Loucy (cell line): ENCODE measurements at regions not wholly inside any gene's neighbourhood (a gene's known extent, or its start where the extent isn't known, plus 50 kb on each side); places are given as distances from the start of the nearest gene placed in this dataset.
"Not testable (repeated sequence)": the region's sequence is repeated elsewhere in the genome, so short reads cannot be mapped to it uniquely, and the experiment has no call there.

Experiments
- H2AFZ ChIP-seq: fragments of 200-600 bp; sonication (generic); 2 replicates; pipeline ENCODE4 v1.6.0; 2016; ENCODE audit warnings: antibody characterized with exemption, mild to moderate bottlenecking, low read length, moderate library complexity
- H3F3A ChIP-seq: fragments of 200-600 bp; 2 replicates; pipeline ENCODE4 v1.6.0; 2016; ENCODE audit warnings: antibody characterized with exemption, low read depth, mild to moderate bottlenecking
- H3K27me3 ChIP-seq: fragments of 200-600 bp; sonication (generic); 2 replicates; pipeline ENCODE4 v1.6.1; 2014; ENCODE audit warnings: low read length, mild to moderate bottlenecking; ENCODE audit not compliant: insufficient read depth, poor library complexity, severe bottlenecking
- H3K36me3 ChIP-seq: fragments of 200-600 bp; sonication (generic); 2 replicates; pipeline ENCODE4 v1.6.1; 2016; ENCODE audit warnings: low read length; ENCODE audit not compliant: insufficient read depth
- H3K4me1 ChIP-seq: fragments of 200-600 bp; sonication (generic); 2 replicates; pipeline ENCODE4 v1.5.1; 2014; ENCODE audit warnings: low read length, mild to moderate bottlenecking; ENCODE audit not compliant: insufficient read depth, poor library complexity, severe bottlenecking
- H3K4me2 ChIP-seq: fragments of 200-600 bp; sonication (generic); 2 replicates; pipeline ENCODE4 v1.6.0; 2014; ENCODE audit warnings: antibody characterized with exemption, low read length, low read depth, mild to moderate bottlenecking; ENCODE audit not compliant: poor library complexity, severe bottlenecking
- H3K4me3 ChIP-seq: fragments of 200-600 bp; sonication (generic); 2 replicates; pipeline ENCODE4 v1.5.1; 2014; ENCODE audit warnings: low read length, mild to moderate bottlenecking, mixed read lengths; ENCODE audit not compliant: poor library complexity, severe bottlenecking
- H3K79me2 ChIP-seq: fragments of 200-600 bp; sonication (generic); 2 replicates; pipeline ENCODE4 v1.6.1; 2014; ENCODE audit warnings: low read length; ENCODE audit not compliant: insufficient read depth
- H3K9ac ChIP-seq: fragments of 200-600 bp; sonication (generic); 2 replicates; pipeline ENCODE4 v1.6.0; 2014; ENCODE audit warnings: mild to moderate bottlenecking, low read depth, low read length, moderate library complexity; ENCODE audit not compliant: poor library complexity, severe bottlenecking
- H3K9me2 ChIP-seq: fragments of 200-600 bp; sonication (generic); replicated peaks from 2 replicates; pipeline ENCODE4 v1.6.1; 2016; ENCODE audit warnings: low read depth, low read length, mixed read lengths
- H3K9me3 ChIP-seq: fragments of 200-600 bp; sonication (generic); 2 replicates; pipeline ENCODE4 v1.6.1; 2014; ENCODE audit warnings: mild to moderate bottlenecking, antibody characterized with exemption, low read length, low read depth; ENCODE audit not compliant: insufficient read depth
- H4K20me1 ChIP-seq: fragments of 200-600 bp; sonication (generic); 2 replicates; pipeline ENCODE4 v1.6.0; 2014; ENCODE audit warnings: antibody characterized with exemption, low read length, mild to moderate bottlenecking; ENCODE audit not compliant: insufficient read depth, poor library complexity, severe bottlenecking
- EZH2phosphoT487 ChIP-seq: fragments of 200-600 bp; IDR thresholded peaks from 2 replicates; pipeline ENCODE4 v1.6.1; 2018; ENCODE audit warnings: antibody characterized with exemption, mild to moderate bottlenecking, moderate library complexity, borderline replicate concordance
- TF ChIP-seq, protein P1 (sequence below): fragments of 200-600 bp; sonication (generic); conservative IDR thresholded peaks from 2 replicates; pipeline ENCODE4 v1.5.1; 2014; ENCODE audit warnings: mild to moderate bottlenecking, antibody characterized with exemption, low read length

DNA sequence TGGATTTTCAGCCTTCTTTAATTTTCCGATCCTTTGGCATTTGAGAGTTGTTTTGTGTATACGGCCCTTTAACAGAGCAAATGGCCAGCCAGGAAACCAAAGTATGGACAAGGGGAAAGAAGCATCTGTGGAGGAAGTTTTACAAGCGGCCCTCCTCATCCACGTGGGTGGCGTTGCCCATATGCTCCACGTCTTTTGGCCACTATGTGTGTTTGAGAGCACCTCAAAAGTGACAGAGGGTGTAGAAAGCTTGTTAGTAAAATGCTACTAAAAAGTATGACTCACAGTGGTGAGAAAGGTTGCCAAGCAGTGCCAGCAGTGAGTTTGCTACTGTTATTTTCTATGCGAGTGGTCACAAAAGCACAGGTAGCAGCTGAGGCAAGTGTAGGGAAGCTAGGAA is 451.8 kb upstream of the NPAP1 start:
- Histone ChIP-seq H3K4me1 (no peaks in the 10 kb centered on the region), H3K9me2 (no peaks in the 10 kb centered on the region), H3K36me3 (no peaks in the 10 kb centered on the region), H3K9ac (no peak overlapping the region), H4K20me1 (no peaks in the 10 kb centered on the region), H3K4me2 (no peak overlapping the region), H3K4me3 (no peak overlapping the region), H3F3A (no peaks in the 10 kb centered on the region), H3K9me3 (peaks cover 4% of the 10 kb centered on the region; the same call in 1 of the 2 replicates), H3K27me3 (no peaks in the 10 kb centered on the region), H2AFZ (no peak overlapping the region), H3K79me2 (no peaks in the 10 kb centered on the region)
- TF ChIP-seq EZH2phosphoT487: no peak
- TF ChIP-seq, protein P1, sequence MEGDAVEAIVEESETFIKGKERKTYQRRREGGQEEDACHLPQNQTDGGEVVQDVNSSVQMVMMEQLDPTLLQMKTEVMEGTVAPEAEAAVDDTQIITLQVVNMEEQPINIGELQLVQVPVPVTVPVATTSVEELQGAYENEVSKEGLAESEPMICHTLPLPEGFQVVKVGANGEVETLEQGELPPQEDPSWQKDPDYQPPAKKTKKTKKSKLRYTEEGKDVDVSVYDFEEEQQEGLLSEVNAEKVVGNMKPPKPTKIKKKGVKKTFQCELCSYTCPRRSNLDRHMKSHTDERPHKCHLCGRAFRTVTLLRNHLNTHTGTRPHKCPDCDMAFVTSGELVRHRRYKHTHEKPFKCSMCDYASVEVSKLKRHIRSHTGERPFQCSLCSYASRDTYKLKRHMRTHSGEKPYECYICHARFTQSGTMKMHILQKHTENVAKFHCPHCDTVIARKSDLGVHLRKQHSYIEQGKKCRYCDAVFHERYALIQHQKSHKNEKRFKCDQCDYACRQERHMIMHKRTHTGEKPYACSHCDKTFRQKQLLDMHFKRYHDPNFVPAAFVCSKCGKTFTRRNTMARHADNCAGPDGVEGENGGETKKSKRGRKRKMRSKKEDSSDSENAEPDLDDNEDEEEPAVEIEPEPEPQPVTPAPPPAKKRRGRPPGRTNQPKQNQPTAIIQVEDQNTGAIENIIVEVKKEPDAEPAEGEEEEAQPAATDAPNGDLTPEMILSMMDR: no peak

DNA sequence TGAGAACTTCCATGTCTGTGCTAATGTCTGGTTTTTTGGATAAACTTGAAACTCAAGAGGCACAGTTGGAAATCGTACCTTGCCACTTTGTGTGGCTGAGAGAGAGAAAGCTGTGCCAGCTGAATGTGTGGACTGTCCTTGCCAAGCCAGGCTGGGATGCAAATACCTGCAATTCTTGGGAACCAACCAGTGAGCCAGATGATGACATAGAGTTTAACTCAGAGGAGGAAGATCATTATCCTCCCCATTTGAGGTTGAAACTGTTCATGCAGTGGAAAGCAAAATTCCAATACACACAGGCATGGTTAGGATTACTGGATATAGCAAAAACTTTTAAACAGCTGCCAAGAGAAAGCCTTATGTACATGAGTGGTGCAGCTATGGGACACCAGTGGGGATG is 451.4 kb upstream of the NPAP1 start:
- no peak overlapping the region for H2AFZ ChIP-seq
- no peaks in the 10 kb centered on the region for H4K20me1 ChIP-seq
- H3K9me3 ChIP-seq: peaks cover 4% of the 10 kb centered on the region; the same call in 1 of the 2 replicates
- H3K9me2 ChIP-seq: no peaks in the 10 kb centered on the region
- H3K79me2 ChIP-seq: no peaks in the 10 kb centered on the region
- H3K4me3 ChIP-seq: no peak overlapping the region
- TF ChIP-seq, protein P1: no peak
- no peak for TF ChIP-seq EZH2phosphoT487
- no peaks in the 10 kb centered on the region for H3F3A ChIP-seq
- no peak overlapping the region for H3K9ac ChIP-seq
- no peaks in the 10 kb centered on the region for H3K36me3 ChIP-seq
- H3K4me1 ChIP-seq: no peaks in the 10 kb centered on the region
- no peaks in the 10 kb centered on the region for H3K27me3 ChIP-seq
- H3K4me2 ChIP-seq: no peak overlapping the region

DNA sequence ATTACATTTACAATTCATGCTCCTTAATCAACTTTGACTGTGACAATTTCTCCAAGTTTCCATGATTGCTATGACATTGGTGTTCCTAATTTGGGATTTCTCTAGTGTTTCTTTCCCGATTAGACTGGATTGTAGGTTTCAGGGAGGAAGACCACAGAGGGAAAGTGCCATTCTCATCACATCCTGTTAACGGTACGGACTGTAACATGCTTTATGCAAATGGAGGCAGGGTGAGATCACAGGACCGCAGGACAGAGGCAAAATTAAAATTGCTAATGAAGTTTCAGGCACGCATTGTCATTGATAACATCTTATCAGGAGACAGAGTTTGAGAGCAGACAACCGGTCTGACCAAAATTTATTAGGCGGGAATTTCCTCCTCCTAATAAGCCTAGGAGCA is 446.7 kb upstream of the NPAP1 start:
- H4K20me1 ChIP-seq, H3K9me2 ChIP-seq, H3K9me3 ChIP-seq, H3K4me1 ChIP-seq, H3K27me3 ChIP-seq, H3K79me2 ChIP-seq, H3K9ac ChIP-seq, H3K4me3 ChIP-seq, H3K4me2 ChIP-seq, H2AFZ ChIP-seq, H3K36me3 ChIP-seq, H3F3A ChIP-seq: not testable (repeated sequence)

DNA sequence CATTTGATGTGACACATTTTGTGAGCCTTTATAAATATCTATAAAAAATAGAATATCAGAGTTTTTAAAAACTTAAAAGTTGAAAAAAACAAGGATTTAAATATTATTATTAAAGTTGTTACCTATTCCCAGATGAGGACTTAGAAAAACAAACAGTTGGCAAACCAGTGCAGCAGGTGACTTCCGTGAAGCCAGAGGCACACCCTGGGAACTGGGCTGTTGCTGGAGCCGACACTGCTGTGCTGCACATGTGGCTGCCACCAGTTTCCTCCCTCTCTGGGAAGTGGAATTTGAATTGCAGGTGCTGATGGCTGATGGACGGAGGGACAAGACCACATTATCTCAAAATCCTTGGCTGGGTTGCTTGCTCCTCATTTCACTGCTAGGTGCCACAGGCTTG is 442.4 kb upstream of the NPAP1 start:
- H3K9ac ChIP-seq, H3K4me2 ChIP-seq, H3K79me2 ChIP-seq, H3K9me3 ChIP-seq, H3K27me3 ChIP-seq, H4K20me1 ChIP-seq, H3F3A ChIP-seq, H3K36me3 ChIP-seq, H3K4me1 ChIP-seq, H3K4me3 ChIP-seq, H3K9me2 ChIP-seq, H2AFZ ChIP-seq: not testable (repeated sequence)

DNA sequence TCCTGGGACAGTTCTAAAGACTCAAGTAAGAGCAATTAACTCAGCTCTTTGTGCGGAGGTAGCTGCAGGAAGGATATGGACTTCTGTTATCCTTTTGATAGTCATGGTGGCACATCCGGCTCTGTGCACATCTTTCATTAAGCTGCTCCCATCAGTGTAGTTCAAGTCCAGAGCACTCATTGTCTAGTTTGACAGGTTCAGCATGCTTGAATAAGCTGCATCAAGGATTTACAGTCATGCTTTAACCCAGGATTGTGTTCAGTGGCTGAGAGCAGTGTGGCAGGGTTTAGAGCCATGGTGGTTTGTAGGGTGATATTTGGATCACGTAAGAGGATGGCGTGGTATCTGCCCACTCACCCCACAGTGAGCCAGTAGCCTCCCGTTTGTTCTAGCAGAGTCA is 435.0 kb upstream of the NPAP1 start:
- H3F3A ChIP-seq, H3K4me1 ChIP-seq, H3K4me2 ChIP-seq, H3K79me2 ChIP-seq, H3K9me2 ChIP-seq, H4K20me1 ChIP-seq, H3K9me3 ChIP-seq, H3K9ac ChIP-seq, H3K4me3 ChIP-seq, H3K27me3 ChIP-seq, H3K36me3 ChIP-seq, H2AFZ ChIP-seq: not testable (repeated sequence)

DNA sequence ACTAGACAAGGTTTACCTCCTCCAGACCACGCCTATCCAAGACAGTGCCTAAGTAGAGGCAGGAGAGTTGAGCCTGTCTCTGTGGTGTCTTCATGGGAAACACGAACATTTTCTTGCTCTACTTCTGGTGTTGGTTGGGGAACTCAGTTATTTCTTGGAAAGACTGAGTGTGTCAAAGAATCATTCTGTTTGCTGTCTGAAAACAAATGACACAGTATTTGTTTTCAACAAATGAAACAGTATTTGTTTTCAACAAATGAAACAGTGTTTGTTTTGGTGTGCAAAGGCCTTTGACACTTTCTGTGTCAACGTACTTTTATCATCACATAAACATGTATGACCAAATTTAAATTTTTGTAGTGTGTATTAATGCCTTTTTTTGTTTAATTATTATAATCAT is 416.5 kb upstream of the NPAP1 start:
- not testable (repeated sequence) for H3K9me2 ChIP-seq, H4K20me1 ChIP-seq, H3K27me3 ChIP-seq, H3K9ac ChIP-seq, H3K9me3 ChIP-seq, H3K4me2 ChIP-seq, H3K4me3 ChIP-seq, H3K36me3 ChIP-seq, H3F3A ChIP-seq, H2AFZ ChIP-seq, H3K79me2 ChIP-seq, H3K4me1 ChIP-seq
